Body of pancreas (tissue), 4 donors: ENCODE measurements at regions not wholly inside any gene's neighbourhood (a gene's known extent, or its start where the extent isn't known, plus 50 kb on each side); places are given as distances from the start of the nearest gene placed in this dataset.

Experiments
- ATAC-seq: fragments of 150-250 bp; one replicate; pipeline ENCODE4 v1.9.1; 2016
- DNase-seq, 4 donors: peaks; one replicate each; pipeline ENCODE4 v3.0.0-alpha.2; 2019
- H3K27ac ChIP-seq, 4 donors: fragments of 200-600 bp; sonication (generic); 1 replicate in 3 of 4; 2 replicates in 1 of 4; pipeline versions ENCODE4 v1.5.1 to v1.6.1; 2016 to 2019; ENCODE audit warnings: mild to moderate bottlenecking in 1 of 4, mixed read lengths in 1 of 4, moderate library complexity in 1 of 4
- H3K27me3 ChIP-seq, 2 donors: fragments of 200-600 bp; sonication (generic); one replicate each; pipeline ENCODE4 v1.6.0; 2016; ENCODE audit warnings: mild to moderate bottlenecking in 1 of 2
- H3K36me3 ChIP-seq, 2 donors: fragments of 200-600 bp; sonication (generic); replicated peaks in 1 of 2; 2 replicates each; pipeline ENCODE4 v1.5.1; 2016; ENCODE audit warnings: low read depth in 2 of 2; ENCODE audit not compliant: insufficient read depth in 1 of 2
- H3K4me1 ChIP-seq: fragments of 200-600 bp; sonication (generic); one replicate; pipeline ENCODE4 v1.6.0; 2016
- H3K4me3 ChIP-seq, 2 donors: fragments of 200-600 bp; sonication (generic); 1 replicate in 1 of 2; 2 replicates in 1 of 2; pipeline ENCODE4 v1.5.1; 2016 to 2019
- H3K9me3 ChIP-seq, 3 donors: fragments of 200-600 bp; sonication (generic); 1 replicate in 2 of 3; 2 replicates in 1 of 3; pipeline ENCODE4 v1.5.1; 2016
- CTCF ChIP-seq, 7 experiments: fragments of 450-650 bp in 4 of 7; fragments of 200-600 bp in 3 of 7; sonication (generic) in 3 of 7; IDR thresholded peaks; one replicate each; pipeline ENCODE4 v1.5.1; 2016 to 2019; ENCODE audit warnings: antibody characterized with exemption in 7 of 7
- POLR2A ChIP-seq, 3 donors: fragments of 450-650 bp; IDR thresholded peaks; one replicate each; pipeline ENCODE4 v1.6.1; 2016; ENCODE audit warnings: antibody characterized with exemption in 3 of 3, mild to moderate bottlenecking in 2 of 3
- WGBS, 2 donors: methylation state at CpG; one replicate each; pipeline ENCODE4 v1.1.5; 2017; 5-methylcytosine and 5-hydroxymethylcytosine counted together
- intact Hi-C: fragments of 100-400 bp; cut with DNase I; formaldehyde crosslinking; loops from one replicate; pipeline ENCODE4 v1.15.1; 2023

GRCh38 chr4:62377700-62378099 is 1177.6 kb downstream of the ADGRL3 start:
- DNase-seq = no peak
- Histone ChIP-seq H3K4me3 (no peak overlapping the region), H3K27ac (no peak overlapping the region), H3K9me3 (no peaks in the 10 kb centered on the region), H3K27me3 (no peaks in the 10 kb centered on the region), H3K36me3 (no peaks in the 10 kb centered on the region), H3K4me1 (no peaks in the 10 kb centered on the region)
- no peak for ATAC-seq
- TF ChIP-seq POLR2A (IDR thresholded peaks at IDR 0.05) = no peak
- no peak for TF ChIP-seq CTCF (IDR thresholded peaks at IDR 0.05)
- intact Hi-C loops = no loop called here

- no peaks in the 10 kb centered on the region for H3K27me3 ChIP-seq
- H3K4me3 ChIP-seq = no peak overlapping the region
- intact Hi-C loops = no loop called here
- H3K27ac ChIP-seq = no peak overlapping the region
- no peaks in the 10 kb centered on the region for H3K36me3 ChIP-seq
- TF ChIP-seq POLR2A (IDR thresholded peaks at IDR 0.05) = no peak
- TF ChIP-seq CTCF (IDR thresholded peaks at IDR 0.05) = no peak
- no peaks in the 10 kb centered on the region for H3K9me3 ChIP-seq
- H3K4me1 ChIP-seq = no peaks in the 10 kb centered on the region
- ATAC-seq = no peak
- no peak for DNase-seq
Observed at GRCh38 chr4:62377245-62377644, 1177.1 kb downstream of the ADGRL3 start.

GRCh38 chr4:62366939-62367338 is 1166.8 kb downstream of the ADGRL3 start:
- Histone ChIP-seq H3K27me3 (no peaks in the 10 kb centered on the region), H3K4me1 (no peaks in the 10 kb centered on the region), H3K36me3 (no peaks in the 10 kb centered on the region), H3K4me3 (no peak overlapping the region), H3K27ac (no peak overlapping the region), H3K9me3 (no peaks in the 10 kb centered on the region)
- intact Hi-C loops = no loop called here
- no peak for DNase-seq
- TF ChIP-seq POLR2A (IDR thresholded peaks at IDR 0.05) (no peak), CTCF (IDR thresholded peaks at IDR 0.05) (no peak)
- ATAC-seq = no peak

- TF ChIP-seq POLR2A (IDR thresholded peaks at IDR 0.05) = no peak
- no peak for TF ChIP-seq CTCF (IDR thresholded peaks at IDR 0.05)
- H3K4me1 ChIP-seq = no peaks in the 10 kb centered on the region
- H3K27me3 ChIP-seq = no peaks in the 10 kb centered on the region
- no peak for ATAC-seq
- no peaks in the 10 kb centered on the region for H3K36me3 ChIP-seq
- WGBS, 2 donors = 32 to 36% methylated on average over 1 of the region's 1 CpG
- H3K27ac ChIP-seq = no peak overlapping the region
- H3K4me3 ChIP-seq = no peak overlapping the region
- DNase-seq = no peak
- H3K9me3 ChIP-seq = no peaks in the 10 kb centered on the region
- intact Hi-C loops = no loop called here
Observed at GRCh38 chr4:62360156-62360545, 1160.0 kb downstream of the ADGRL3 start.

GRCh38 chr4:62359441-62360155 is 1159.5 kb downstream of the ADGRL3 start:
- Histone ChIP-seq H3K27me3 (no peaks in the 10 kb centered on the region), H3K4me1 (no peaks in the 10 kb centered on the region), H3K9me3 (no peaks in the 10 kb centered on the region), H3K27ac (no peak overlapping the region), H3K36me3 (no peaks in the 10 kb centered on the region), H3K4me3 (no peak overlapping the region)
- intact Hi-C loops = no loop called here
- DNase-seq (no peak), ATAC-seq (no peak)
- 44 to 45% methylated on average over 2 of the region's 2 CpGs for WGBS, 2 donors
- TF ChIP-seq CTCF (IDR thresholded peaks at IDR 0.05) (no peak), POLR2A (IDR thresholded peaks at IDR 0.05) (no peak)
